HuH-7.5 (cell line): ENCODE measurements at regions not wholly inside any gene's neighbourhood (a gene's known extent, or its start where the extent isn't known, plus 50 kb on each side); places are given as distances from the start of the nearest gene placed in this dataset.
"Not testable (repeated sequence)": the region's sequence is repeated elsewhere in the genome, so short reads cannot be mapped to it uniquely, and the experiment has no call there.

Experiments
- DNase-seq: peaks from one replicate; pipeline ENCODE4 v3.0.0; 2011; ENCODE audit warnings: low spot score

GRCh38 chr13:78866076-78866475 is 207.1 kb upstream of the OBI1 start:
- DNase-seq: not testable (repeated sequence)

- DNase-seq: no peak
These were observed 203.5 kb upstream of the OBI1 start for GRCh38 chr13:78862446-78862845.

- DNase-seq: no peak
These were observed 193.8 kb upstream of the OBI1 start for GRCh38 chr13:78852709-78853108.

- DNase-seq: no peak
These were observed 186.9 kb upstream of the OBI1 start for GRCh38 chr13:78845656-78846365.

GRCh38 chr13:78844106-78844505 is 185.2 kb upstream of the OBI1 start:
- DNase-seq: no peak

GRCh38 chr13:78841358-78841963 is 182.5 kb upstream of the OBI1 start:
- no peak for DNase-seq

- DNase-seq: no peak
These were observed 177.4 kb upstream of the OBI1 start for GRCh38 chr13:78836238-78836784.

GRCh38 chr13:78832461-78832860 is 173.5 kb upstream of the OBI1 start:
- no peak for DNase-seq

- no peak for DNase-seq
These were observed 171.6 kb upstream of the OBI1 start for GRCh38 chr13:78830508-78830907.

- no peak for DNase-seq
These were observed 170.9 kb upstream of the OBI1 start for GRCh38 chr13:78829821-78830220.

GRCh38 chr13:78827471-78827870 is 168.5 kb upstream of the OBI1 start:
- no peak for DNase-seq

GRCh38 chr13:78826936-78827335 is 168.0 kb upstream of the OBI1 start:
- DNase-seq: no peak

GRCh38 chr13:78826312-78826711 is 167.4 kb upstream of the OBI1 start:
- no peak for DNase-seq

GRCh38 chr13:78820541-78820940 is 161.6 kb upstream of the OBI1 start:
- no peak for DNase-seq

- DNase-seq: no peak
These were observed 157.6 kb upstream of the OBI1 start for GRCh38 chr13:78816592-78816991.

GRCh38 chr13:78816154-78816553 is 157.2 kb upstream of the OBI1 start:
- no peak for DNase-seq

GRCh38 chr13:78806457-78806856 is 147.5 kb upstream of the OBI1 start:
- DNase-seq: no peak

GRCh38 chr13:78802912-78803311 is 144.0 kb upstream of the OBI1 start:
- DNase-seq: no peak

- DNase-seq: no peak
These were observed 128.2 kb upstream of the OBI1 start for GRCh38 chr13:78787190-78787589.

- DNase-seq: no peak
These were observed 127.5 kb upstream of the OBI1 start for GRCh38 chr13:78786459-78786858.

- DNase-seq: no peak
These were observed 126.8 kb upstream of the OBI1 start for GRCh38 chr13:78785764-78786163.

- DNase-seq: no peak
These were observed 125.2 kb upstream of the OBI1 start for GRCh38 chr13:78784014-78784750.

- no peak for DNase-seq
These were observed 121.8 kb upstream of the OBI1 start for GRCh38 chr13:78780708-78781107.
